Hepatocyte (in vitro differentiated cells): ENCODE measurements at regions not wholly inside any gene's neighbourhood (a gene's known extent, or its start where the extent isn't known, plus 50 kb on each side); places are given as distances from the start of the nearest gene placed in this dataset.

ENCODE experiments used
- DNase-seq: peaks from one replicate; pipeline ENCODE4 v3.0.0-alpha.2; 2016; ENCODE audit warnings: low spot score
- H2AFZ ChIP-seq: fragments of 200-600 bp; sonication (generic); 2 replicates; pipeline ENCODE4 v1.6.0; 2016; ENCODE audit warnings: antibody characterized with exemption, mild to moderate bottlenecking
- H3K27ac ChIP-seq: fragments of 200-600 bp; sonication (generic); 2 replicates; pipeline ENCODE4 v1.5.1; 2016; ENCODE audit warnings: mild to moderate bottlenecking
- H3K27me3 ChIP-seq: fragments of 200-600 bp; sonication (generic); 2 replicates; pipeline ENCODE4 v1.6.1; 2016
- H3K36me3 ChIP-seq: fragments of 200-600 bp; sonication (generic); replicated peaks from 2 replicates; pipeline ENCODE4 v1.5.1; 2016; ENCODE audit warnings: low read depth; ENCODE audit not compliant: insufficient read depth
- H3K4me1 ChIP-seq: fragments of 200-600 bp; sonication (generic); 2 replicates; pipeline ENCODE4 v1.5.1; 2016; ENCODE audit warnings: mild to moderate bottlenecking, moderate library complexity; ENCODE audit not compliant: insufficient read depth
- H3K4me2 ChIP-seq: fragments of 200-600 bp; sonication (generic); 2 replicates; pipeline ENCODE4 v1.6.0; 2016
- H3K4me3 ChIP-seq: fragments of 200-600 bp; sonication (generic); 2 replicates; pipeline ENCODE4 v1.5.1; 2016; ENCODE audit warnings: mild to moderate bottlenecking
- H3K79me2 ChIP-seq: fragments of 200-600 bp; sonication (generic); 2 replicates; pipeline ENCODE4 v1.6.0; 2017; ENCODE audit warnings: mild to moderate bottlenecking
- H3K9me2 ChIP-seq: fragments of 200-600 bp; sonication (generic); replicated peaks from 2 replicates; pipeline ENCODE4 v1.6.0; 2017; ENCODE audit warnings: mild to moderate bottlenecking; ENCODE audit not compliant: insufficient read depth
- H3K9me3 ChIP-seq: fragments of 200-600 bp; sonication (generic); 2 replicates; pipeline ENCODE4 v1.5.1; 2016; ENCODE audit warnings: low read depth, mild to moderate bottlenecking
- H4K20me1 ChIP-seq: fragments of 200-600 bp; sonication (generic); 2 replicates; pipeline ENCODE4 v1.6.0; 2016; ENCODE audit warnings: mild to moderate bottlenecking; ENCODE audit not compliant: insufficient read depth, poor library complexity, severe bottlenecking
- EZH2 ChIP-seq: fragments of 200-600 bp; sonication (generic); IDR thresholded peaks from 2 replicates; pipeline ENCODE4 v1.6.1; 2016; ENCODE audit warnings: antibody characterized with exemption, mild to moderate bottlenecking, borderline replicate concordance
- EZH2phosphoT487 ChIP-seq: fragments of 200-600 bp; sonication (generic); IDR thresholded peaks from one replicate; pipeline ENCODE4 v1.6.1; 2018; ENCODE audit warnings: antibody characterized with exemption, mild to moderate bottlenecking, low read depth, moderate library complexity; ENCODE audit not compliant: unreplicated experiment, severe bottlenecking
- WGBS: methylation state at CpG from one replicate; pipeline ENCODE4 v1.1.6; 2016; ENCODE audit warnings: low lambda C conversion rate; ENCODE audit errors: missing lambda C conversion rate; 5-methylcytosine and 5-hydroxymethylcytosine counted together
- TF ChIP-seq, protein P1 (sequence below): fragments of 200-600 bp; sonication (generic); IDR thresholded peaks from 2 replicates; pipeline ENCODE4 v1.5.1; 2016; ENCODE audit warnings: antibody characterized with exemption, mild to moderate bottlenecking; ENCODE audit not compliant: poor library complexity

GRCh38 chr10:34032564-34032963 lies 698.1 kb upstream of the NRP1 start:
- no peak overlapping the region for H3K4me2 ChIP-seq
- H3K4me1 ChIP-seq = no peaks in the 10 kb centered on the region
- TF ChIP-seq EZH2 (no peak), EZH2phosphoT487 (no peak)
- TF ChIP-seq, protein P1, sequence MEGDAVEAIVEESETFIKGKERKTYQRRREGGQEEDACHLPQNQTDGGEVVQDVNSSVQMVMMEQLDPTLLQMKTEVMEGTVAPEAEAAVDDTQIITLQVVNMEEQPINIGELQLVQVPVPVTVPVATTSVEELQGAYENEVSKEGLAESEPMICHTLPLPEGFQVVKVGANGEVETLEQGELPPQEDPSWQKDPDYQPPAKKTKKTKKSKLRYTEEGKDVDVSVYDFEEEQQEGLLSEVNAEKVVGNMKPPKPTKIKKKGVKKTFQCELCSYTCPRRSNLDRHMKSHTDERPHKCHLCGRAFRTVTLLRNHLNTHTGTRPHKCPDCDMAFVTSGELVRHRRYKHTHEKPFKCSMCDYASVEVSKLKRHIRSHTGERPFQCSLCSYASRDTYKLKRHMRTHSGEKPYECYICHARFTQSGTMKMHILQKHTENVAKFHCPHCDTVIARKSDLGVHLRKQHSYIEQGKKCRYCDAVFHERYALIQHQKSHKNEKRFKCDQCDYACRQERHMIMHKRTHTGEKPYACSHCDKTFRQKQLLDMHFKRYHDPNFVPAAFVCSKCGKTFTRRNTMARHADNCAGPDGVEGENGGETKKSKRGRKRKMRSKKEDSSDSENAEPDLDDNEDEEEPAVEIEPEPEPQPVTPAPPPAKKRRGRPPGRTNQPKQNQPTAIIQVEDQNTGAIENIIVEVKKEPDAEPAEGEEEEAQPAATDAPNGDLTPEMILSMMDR = no peak
- H3K27ac ChIP-seq = no peak overlapping the region
- 92% methylated on average over 3 of the region's 3 CpGs for WGBS
- no peak overlapping the region for H3K4me3 ChIP-seq
- H3K9me3 ChIP-seq = no peaks in the 10 kb centered on the region
- H3K27me3 ChIP-seq = no peaks in the 10 kb centered on the region
- no peaks in the 10 kb centered on the region for H3K9me2 ChIP-seq
- DNase-seq = no peak
- no peak overlapping the region for H2AFZ ChIP-seq
- no peaks in the 10 kb centered on the region for H4K20me1 ChIP-seq
- H3K79me2 ChIP-seq = no peaks in the 10 kb centered on the region
- H3K36me3 ChIP-seq = no peaks in the 10 kb centered on the region

GRCh38 chr10:34031400-34031799 lies 696.9 kb upstream of the NRP1 start:
- no peak overlapping the region for H2AFZ ChIP-seq
- no peaks in the 10 kb centered on the region for H3K79me2 ChIP-seq
- no peak for DNase-seq
- WGBS = 85% methylated on average over 3 of the region's 3 CpGs
- H3K4me3 ChIP-seq = no peak overlapping the region
- H3K36me3 ChIP-seq = no peaks in the 10 kb centered on the region
- H3K9me3 ChIP-seq = no peaks in the 10 kb centered on the region
- H3K4me1 ChIP-seq = no peaks in the 10 kb centered on the region
- TF ChIP-seq EZH2phosphoT487 (no peak), EZH2 (no peak)
- TF ChIP-seq, protein P1 = no peak
- no peaks in the 10 kb centered on the region for H4K20me1 ChIP-seq
- H3K4me2 ChIP-seq = no peak overlapping the region
- H3K27me3 ChIP-seq = no peaks in the 10 kb centered on the region
- H3K9me2 ChIP-seq = no peaks in the 10 kb centered on the region
- no peak overlapping the region for H3K27ac ChIP-seq

DNA sequence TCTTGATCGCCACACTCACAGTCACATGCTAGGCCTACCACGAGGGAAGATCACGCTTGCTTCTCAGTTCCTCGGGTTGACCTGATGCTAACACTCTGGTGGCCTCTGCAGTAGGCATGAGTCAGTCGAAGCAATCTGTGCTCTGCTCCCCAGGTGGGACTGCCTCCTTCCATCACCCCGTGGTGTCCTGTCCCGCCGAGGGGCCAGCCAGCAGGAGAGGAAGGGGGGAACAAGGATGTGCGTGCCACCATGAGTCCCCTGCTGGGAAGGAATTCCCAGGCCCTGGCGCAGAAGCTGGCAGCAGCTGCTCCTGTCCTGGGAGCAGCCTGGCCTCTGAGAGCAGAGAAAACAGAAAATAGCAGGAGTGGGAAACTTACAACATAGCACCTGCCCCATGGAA lies 695.0 kb upstream of the NRP1 start:
- no peak for DNase-seq
- Histone ChIP-seq H4K20me1 (no peaks in the 10 kb centered on the region), H3K79me2 (no peaks in the 10 kb centered on the region), H3K27ac (no peak overlapping the region), H3K4me3 (no peak overlapping the region), H3K27me3 (no peaks in the 10 kb centered on the region), H3K9me2 (no peaks in the 10 kb centered on the region), H3K9me3 (no peaks in the 10 kb centered on the region), H2AFZ (no peak overlapping the region), H3K4me2 (no peak overlapping the region), H3K36me3 (no peaks in the 10 kb centered on the region), H3K4me1 (peaks cover 5% of the 10 kb centered on the region)
- TF ChIP-seq, protein P1 = no peak
- TF ChIP-seq EZH2phosphoT487 = no peak
- TF ChIP-seq EZH2 = no peak
- WGBS = 93% methylated on average over 10 of the region's 10 CpGs

DNA sequence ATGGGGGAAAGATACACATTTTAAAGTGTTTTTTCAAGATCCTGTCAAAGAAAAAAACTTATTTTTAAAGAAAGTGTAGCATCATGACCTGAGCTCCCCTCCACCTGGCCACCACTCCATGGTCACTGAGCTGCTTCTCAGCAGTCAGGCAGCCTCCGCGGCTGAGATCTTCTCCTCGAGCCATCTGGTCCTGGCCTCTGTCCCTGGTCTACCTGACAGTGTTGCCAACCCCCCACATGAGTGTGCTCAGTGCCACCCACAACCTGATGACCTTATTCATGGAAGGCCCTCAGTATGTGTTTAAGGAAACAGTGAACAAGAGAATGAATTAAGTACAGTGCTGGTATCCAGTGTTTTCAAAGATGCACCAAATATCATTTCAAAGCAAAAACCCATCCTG lies 694.5 kb upstream of the NRP1 start:
- H3K27me3 ChIP-seq = no peaks in the 10 kb centered on the region
- whole genome bisulfite sequencing = 97% methylated on average over 3 of the region's 3 CpGs

More for the DNA sequence above, 694.5 kb upstream of the NRP1 start:
- H4K20me1 ChIP-seq = no peaks in the 10 kb centered on the region
- H3K36me3 ChIP-seq = no peaks in the 10 kb centered on the region
- DNase-seq = no peak
- H3K27ac ChIP-seq = no peak overlapping the region
- TF ChIP-seq, protein P1 = no peak
- TF ChIP-seq EZH2phosphoT487 = no peak
- TF ChIP-seq EZH2 = no peak
- no peaks in the 10 kb centered on the region for H3K9me3 ChIP-seq
- no peak overlapping the region for H3K4me2 ChIP-seq
- no peak overlapping the region for H2AFZ ChIP-seq
- H3K79me2 ChIP-seq = no peaks in the 10 kb centered on the region
- no peak overlapping the region for H3K4me3 ChIP-seq
- peaks cover 5% of the 10 kb centered on the region for H3K4me1 ChIP-seq
- H3K9me2 ChIP-seq = no peaks in the 10 kb centered on the region
